Upper lobe of right lung (tissue), 1 donor: ENCODE measurements at regions not wholly inside any gene's neighbourhood (a gene's known extent, or its start where the extent isn't known, plus 50 kb on each side); places are given as distances from the start of the nearest gene placed in this dataset.

ENCODE experiments used
- ATAC-seq: fragments of 200-7000 bp; cut with Tn5 transposase; one replicate; pipeline ENCODE4 v1.9.1; 2020; ENCODE audit warnings: mild to moderate bottlenecking, moderate library complexity
- DNase-seq: peaks from one replicate; pipeline ENCODE4 v3.0.0-alpha.2; 2020
- H3K27ac ChIP-seq: fragments of 200-600 bp; one replicate; pipeline ENCODE4 v1.8.0; 2022
- H3K27me3 ChIP-seq: fragments of 200-600 bp; one replicate; pipeline ENCODE4 v1.8.0; 2022; ENCODE audit warnings: mild to moderate bottlenecking
- H3K36me3 ChIP-seq: fragments of 200-600 bp; one replicate; pipeline ENCODE4 v1.8.0; 2022
- H3K4me1 ChIP-seq: fragments of 200-600 bp; one replicate; pipeline ENCODE4 v1.8.0; 2022
- H3K4me3 ChIP-seq: fragments of 200-600 bp; one replicate; pipeline ENCODE4 v1.8.0; 2022; ENCODE audit warnings: mild to moderate bottlenecking
- H3K9me3 ChIP-seq: fragments of 200-600 bp; one replicate; pipeline ENCODE4 v1.8.0; 2022
- CTCF ChIP-seq: fragments of 200-600 bp; IDR thresholded peaks from one replicate; pipeline ENCODE4 v1.8.0; 2022; ENCODE audit warnings: antibody characterized with exemption
- intact Hi-C: fragments of 100-400 bp; cut with DNase I; formaldehyde crosslinking; loops from one replicate; pipeline ENCODE4 v1.11.0; 2022
- donor health status: DM: no; HTN: yes; CAD: no; lungs with severe emphysema.

- Histone ChIP-seq H3K27ac (no peak overlapping the region), H3K27me3 (no peaks in the 10 kb centered on the region), H3K4me1 (no peaks in the 10 kb centered on the region), H3K9me3 (no peaks in the 10 kb centered on the region), H3K36me3 (no peaks in the 10 kb centered on the region), H3K4me3 (no peak overlapping the region)
- ATAC-seq (no peak), DNase-seq (no peak)
- no peak for TF ChIP-seq CTCF
- intact Hi-C loops = no loop called here
Measured at GRCh38 chr10:36115364-36115763, 473.3 kb upstream of the FZD8 start.

GRCh38 chr10:36114913-36115312 is 472.8 kb upstream of the FZD8 start:
- H3K9me3 ChIP-seq = no peaks in the 10 kb centered on the region
- H3K27me3 ChIP-seq = no peaks in the 10 kb centered on the region
- no peaks in the 10 kb centered on the region for H3K36me3 ChIP-seq
- no peak overlapping the region for H3K27ac ChIP-seq
- H3K4me3 ChIP-seq = no peak overlapping the region
- H3K4me1 ChIP-seq = no peaks in the 10 kb centered on the region
- ATAC-seq (peak; percentile 95), DNase-seq (no peak)
- no peak for TF ChIP-seq CTCF
- intact Hi-C loops = no loop called here

GRCh38 chr10:36114141-36114540 is 472.0 kb upstream of the FZD8 start:
- intact Hi-C loops = no loop called here
- no peaks in the 10 kb centered on the region for H3K36me3 ChIP-seq
- no peak overlapping the region for H3K4me3 ChIP-seq
- no peaks in the 10 kb centered on the region for H3K4me1 ChIP-seq
- DNase-seq = no peak
- H3K27me3 ChIP-seq = no peaks in the 10 kb centered on the region
- no peak for TF ChIP-seq CTCF
- H3K9me3 ChIP-seq = no peaks in the 10 kb centered on the region
- H3K27ac ChIP-seq = no peak overlapping the region
- ATAC-seq = no peak

- ATAC-seq = no peak
- no peak for DNase-seq
- TF ChIP-seq CTCF = no peak
- intact Hi-C loops = no loop called here
- Histone ChIP-seq H3K27me3 (no peaks in the 10 kb centered on the region), H3K36me3 (no peaks in the 10 kb centered on the region), H3K4me3 (no peak overlapping the region), H3K27ac (no peak overlapping the region), H3K9me3 (no peaks in the 10 kb centered on the region), H3K4me1 (no peaks in the 10 kb centered on the region)
Measured at GRCh38 chr10:36111676-36112075, 469.6 kb upstream of the FZD8 start.

- TF ChIP-seq CTCF = no peak
- Histone ChIP-seq H3K36me3 (no peaks in the 10 kb centered on the region), H3K4me1 (no peaks in the 10 kb centered on the region), H3K27me3 (no peaks in the 10 kb centered on the region), H3K4me3 (no peak overlapping the region), H3K9me3 (no peaks in the 10 kb centered on the region), H3K27ac (no peak overlapping the region)
- intact Hi-C loops = no loop called here
- ATAC-seq (peak; percentile 47), DNase-seq (no peak)
Measured at GRCh38 chr10:36110097-36110496, 468.0 kb upstream of the FZD8 start.

GRCh38 chr10:36109399-36110023 is 467.4 kb upstream of the FZD8 start:
- ATAC-seq (no peak), DNase-seq (no peak)
- intact Hi-C loops = no loop called here
- Histone ChIP-seq H3K4me1 (no peaks in the 10 kb centered on the region), H3K4me3 (no peak overlapping the region), H3K27ac (no peak overlapping the region), H3K36me3 (no peaks in the 10 kb centered on the region), H3K9me3 (no peaks in the 10 kb centered on the region), H3K27me3 (no peaks in the 10 kb centered on the region)
- no peak for TF ChIP-seq CTCF
